ENCODE measurements at regions not wholly inside any gene's neighbourhood (a gene's known extent, or its start where the extent isn't known, plus 50 kb on each side); places are given as distances from the start of the nearest gene placed in this dataset.
"Not testable (repeated sequence)": the region's sequence is repeated elsewhere in the genome, so short reads cannot be mapped to it uniquely, and the experiment has no call there.

- H3K4me1 Mint-ChIP-seq = 0 out of 4 replicates have a peak, but pooled peaks cover 0 to 2% of the 10 kb centered on the region in 2 experiments
- Histone ChIP-seq H2AK5ac (ENCODE audit: insufficient read length, low read length) (no peak overlapping the region), H3K18ac (ENCODE audit: insufficient read length, low read depth, low read length) (no peak overlapping the region), H2BK15ac (ENCODE audit: low read depth, low read length) (no peak overlapping the region), H2BK20ac (ENCODE audit: low read depth, low read length, poor library complexity, severe bottlenecking) (no peak overlapping the region), H3K23me2 (ENCODE audit: insufficient read length, low read depth, low read length, poor library complexity, severe bottlenecking) (no peaks in the 10 kb centered on the region), H3K27me3 (ENCODE audit: insufficient read depth, low read length) (no peaks in the 10 kb centered on the region), H3T11ph (ENCODE audit: low read length) (no peak overlapping the region), H2BK12ac (ENCODE audit: insufficient read length, low read depth, low read length) (no peak overlapping the region), H3K23ac (ENCODE audit: insufficient read length, low read depth, low read length) (no peak overlapping the region), H4K8ac (replicated peaks; ENCODE audit: insufficient read length, low read depth, low read length) (no peak overlapping the region), H2AFZ (ENCODE audit: low read length) (no peak overlapping the region), H3K27ac (ENCODE audit: insufficient read length, low read depth, low read length) (no peak overlapping the region), H4K20me1 (ENCODE audit: control insufficient read depth, insufficient read depth, insufficient read length) (no peaks in the 10 kb centered on the region), H2BK120ac (ENCODE audit: low read depth, low read length, poor library complexity, severe bottlenecking) (no peak overlapping the region), H3K9ac (ENCODE audit: extremely low read depth, insufficient read length, low read length) (no peak overlapping the region), H2BK5ac (ENCODE audit: insufficient read length, low read length) (no peak overlapping the region), H3K56ac (ENCODE audit: insufficient read length, low read depth, low read length) (no peak overlapping the region), H4K5ac (ENCODE audit: insufficient read length, low read depth, low read length) (no peak overlapping the region), H3K4ac (ENCODE audit: low read depth, low read length) (no peak overlapping the region), H3K9me3 (ENCODE audit: control insufficient read depth, low read depth, low read length) (no peaks in the 10 kb centered on the region), H3K14ac (ENCODE audit: insufficient read depth, low read length) (no peak overlapping the region), H3K79me2 (ENCODE audit: insufficient read depth, low read length) (no peaks in the 10 kb centered on the region), H3K4me1 (ENCODE audit: insufficient read depth, low read length) (no peaks in the 10 kb centered on the region), H3K79me1 (ENCODE audit: insufficient read depth, low read depth, low read length, poor library complexity, severe bottlenecking) (no peaks in the 10 kb centered on the region), H4K91ac (ENCODE audit: insufficient read length, low read depth, low read length) (no peak overlapping the region), H3K4me2 (ENCODE audit: insufficient read depth, insufficient read length, low read length) (no peak overlapping the region)
- H3K4me3 Mint-ChIP-seq = no peak overlapping the region
- no peaks in the 10 kb centered on the region for H3K9me3 Mint-ChIP-seq
- no peaks in the 10 kb centered on the region for H3K27me3 Mint-ChIP-seq (ENCODE audit: low read depth)
- TF ChIP-seq, protein P1, sequence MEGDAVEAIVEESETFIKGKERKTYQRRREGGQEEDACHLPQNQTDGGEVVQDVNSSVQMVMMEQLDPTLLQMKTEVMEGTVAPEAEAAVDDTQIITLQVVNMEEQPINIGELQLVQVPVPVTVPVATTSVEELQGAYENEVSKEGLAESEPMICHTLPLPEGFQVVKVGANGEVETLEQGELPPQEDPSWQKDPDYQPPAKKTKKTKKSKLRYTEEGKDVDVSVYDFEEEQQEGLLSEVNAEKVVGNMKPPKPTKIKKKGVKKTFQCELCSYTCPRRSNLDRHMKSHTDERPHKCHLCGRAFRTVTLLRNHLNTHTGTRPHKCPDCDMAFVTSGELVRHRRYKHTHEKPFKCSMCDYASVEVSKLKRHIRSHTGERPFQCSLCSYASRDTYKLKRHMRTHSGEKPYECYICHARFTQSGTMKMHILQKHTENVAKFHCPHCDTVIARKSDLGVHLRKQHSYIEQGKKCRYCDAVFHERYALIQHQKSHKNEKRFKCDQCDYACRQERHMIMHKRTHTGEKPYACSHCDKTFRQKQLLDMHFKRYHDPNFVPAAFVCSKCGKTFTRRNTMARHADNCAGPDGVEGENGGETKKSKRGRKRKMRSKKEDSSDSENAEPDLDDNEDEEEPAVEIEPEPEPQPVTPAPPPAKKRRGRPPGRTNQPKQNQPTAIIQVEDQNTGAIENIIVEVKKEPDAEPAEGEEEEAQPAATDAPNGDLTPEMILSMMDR (conservative IDR thresholded peaks at IDR 0.05) = no peak
- no peaks in the 10 kb centered on the region for H3K36me3 Mint-ChIP-seq (ENCODE audit: insufficient read depth in 1 of 3, low read depth in 3 of 3)
- H3K27ac Mint-ChIP-seq = no peak overlapping the region
- no CpG with 5 or more reads among the region's 2 CpGs for WGBS (ENCODE audit: extremely low coverage, insufficient read length, low lambda C conversion rate)
- no peak for DNase-seq
Measured at GRCh38 chr15:53122818-53123217, 332.7 kb upstream of the ONECUT1 start.

GRCh38 chr15:53116915-53117314 is 326.8 kb upstream of the ONECUT1 start:
- H3K79me2 ChIP-seq (ENCODE audit: insufficient read depth, low read length); H3K4me1 Mint-ChIP-seq; H3K14ac ChIP-seq (ENCODE audit: insufficient read depth, low read length); H3K56ac ChIP-seq (ENCODE audit: insufficient read length, low read depth, low read length); H3K27me3 ChIP-seq (ENCODE audit: insufficient read depth, low read length); H3K23ac ChIP-seq (ENCODE audit: insufficient read length, low read depth, low read length); H3K27me3 Mint-ChIP-seq (ENCODE audit: low read depth); H2BK15ac ChIP-seq (ENCODE audit: low read depth, low read length); H3K9me3 ChIP-seq (ENCODE audit: control insufficient read depth, low read depth, low read length); H4K91ac ChIP-seq (ENCODE audit: insufficient read length, low read depth, low read length); H3K27ac Mint-ChIP-seq; H3K4ac ChIP-seq (ENCODE audit: low read depth, low read length); H2BK12ac ChIP-seq (ENCODE audit: insufficient read length, low read depth, low read length); H4K5ac ChIP-seq (ENCODE audit: insufficient read length, low read depth, low read length); H3K23me2 ChIP-seq (ENCODE audit: insufficient read length, low read depth, low read length, poor library complexity, severe bottlenecking); H3T11ph ChIP-seq (ENCODE audit: low read length); H3K4me2 ChIP-seq (ENCODE audit: insufficient read depth, insufficient read length, low read length); H2BK20ac ChIP-seq (ENCODE audit: low read depth, low read length, poor library complexity, severe bottlenecking); DNase-seq; H3K79me1 ChIP-seq (ENCODE audit: insufficient read depth, low read depth, low read length, poor library complexity, severe bottlenecking); H3K18ac ChIP-seq (ENCODE audit: insufficient read length, low read depth, low read length); H3K4me1 ChIP-seq (ENCODE audit: insufficient read depth, low read length); H2AK5ac ChIP-seq (ENCODE audit: insufficient read length, low read length); H2AFZ ChIP-seq (ENCODE audit: low read length); H2BK5ac ChIP-seq (ENCODE audit: insufficient read length, low read length); H3K27ac ChIP-seq (ENCODE audit: insufficient read length, low read depth, low read length); H2BK120ac ChIP-seq (ENCODE audit: low read depth, low read length, poor library complexity, severe bottlenecking); H3K4me3 Mint-ChIP-seq; H4K20me1 ChIP-seq (ENCODE audit: control insufficient read depth, insufficient read depth, insufficient read length); H3K9me3 Mint-ChIP-seq; H4K8ac ChIP-seq (replicated peaks; ENCODE audit: insufficient read length, low read depth, low read length); H3K36me3 Mint-ChIP-seq (ENCODE audit: insufficient read depth in 1 of 3, low read depth in 3 of 3); H3K9ac ChIP-seq (ENCODE audit: extremely low read depth, insufficient read length, low read length): not testable (repeated sequence)
